ENCODE measurements at regions not wholly inside any gene's neighbourhood (a gene's known extent, or its start where the extent isn't known, plus 50 kb on each side); places are given as distances from the start of the nearest gene placed in this dataset.

GRCh38 chr2:14396533-14397083, 235.9 kb upstream of the LRATD1 start:
- Histone ChIP-seq H2AFZ (ENCODE audit: low read length) (no peak overlapping the region), H3K27ac (ENCODE audit: low read length) (no peak overlapping the region), H3K4me1 (ENCODE audit: low read length) (no peaks in the 10 kb centered on the region), H3F3A (ENCODE audit: insufficient read depth, low read length) (no peaks in the 10 kb centered on the region), H3K4me2 (ENCODE audit: low read depth, low read length) (no peak overlapping the region), H3K4me3 (ENCODE audit: low read length) (no peak overlapping the region), H4K20me1 (ENCODE audit: insufficient read depth, low read length) (no peaks in the 10 kb centered on the region), H3K36me3 (replicated peaks; ENCODE audit: insufficient read depth, low read length) (no peaks in the 10 kb centered on the region), H3K9me2 (replicated peaks; ENCODE audit: insufficient read depth, low read length) (no peaks in the 10 kb centered on the region; the same call in 1 of the 2 replicates), H3K79me2 (ENCODE audit: low read length) (no peaks in the 10 kb centered on the region), H3K9me3 (replicated peaks; ENCODE audit: insufficient read depth, low read length) (no peaks in the 10 kb centered on the region), H3K27me3 (replicated peaks; ENCODE audit: insufficient read depth, low read length) (no peaks in the 10 kb centered on the region), H3K9ac (ENCODE audit: low read length) (no peak overlapping the region)
- DNase-seq, result no peak
- TF ChIP-seq EZH2 (optimal IDR thresholded peaks at IDR 0.05; ENCODE audit: low read depth, low read length) (no peak), CTCF (IDR thresholded peaks at IDR 0.05; ENCODE audit: low read length) (no peak)

DNA sequence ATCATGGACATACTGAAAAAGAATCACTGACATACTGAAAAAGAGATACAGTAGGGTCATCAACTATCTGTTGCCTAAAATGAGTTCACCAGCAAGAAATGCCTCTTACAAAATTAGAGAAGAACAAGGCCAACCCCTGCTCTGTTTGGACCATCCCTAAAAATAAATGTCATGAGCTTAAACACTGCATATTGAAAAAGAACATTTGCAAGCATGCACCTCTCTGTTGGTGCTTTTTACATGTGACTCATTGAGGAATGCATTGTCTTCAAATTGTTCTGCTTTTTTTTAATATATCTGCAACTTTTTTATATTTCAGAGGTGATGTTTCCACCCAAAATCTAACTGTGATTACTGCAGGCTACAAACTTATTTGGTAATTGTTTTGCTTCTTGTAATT, 233.9 kb upstream of the LRATD1 start:
- no peak overlapping the region for H3K27ac ChIP-seq (ENCODE audit: low read length)
- H3K27me3 ChIP-seq (replicated peaks; ENCODE audit: insufficient read depth, low read length), result no peaks in the 10 kb centered on the region
- no peak overlapping the region for H3K4me2 ChIP-seq (ENCODE audit: low read depth, low read length)
- no peaks in the 10 kb centered on the region for H4K20me1 ChIP-seq (ENCODE audit: insufficient read depth, low read length)
- no peak overlapping the region for H3K4me3 ChIP-seq (ENCODE audit: low read length)
- no peaks in the 10 kb centered on the region for H3K4me1 ChIP-seq (ENCODE audit: low read length)
- H3K9ac ChIP-seq (ENCODE audit: low read length), result no peak overlapping the region
- no peaks in the 10 kb centered on the region for H3K79me2 ChIP-seq (ENCODE audit: low read length)
- TF ChIP-seq CTCF (IDR thresholded peaks at IDR 0.05; ENCODE audit: low read length) (no peak), EZH2phosphoT487 (IDR thresholded peaks at IDR 0.05; ENCODE audit: low read length) (no peak), EZH2 (optimal IDR thresholded peaks at IDR 0.05; ENCODE audit: low read depth, low read length) (no peak)
- H3K36me3 ChIP-seq (replicated peaks; ENCODE audit: insufficient read depth, low read length), result no peaks in the 10 kb centered on the region
- no peak for DNase-seq
- H2AFZ ChIP-seq (ENCODE audit: low read length), result no peak overlapping the region
- no peaks in the 10 kb centered on the region for H3K9me3 ChIP-seq (replicated peaks; ENCODE audit: insufficient read depth, low read length)
- H3K9me2 ChIP-seq (replicated peaks; ENCODE audit: insufficient read depth, low read length), result no peaks in the 10 kb centered on the region; the same call in 1 of the 2 replicates
- no peaks in the 10 kb centered on the region for H3F3A ChIP-seq (ENCODE audit: insufficient read depth, low read length)

DNA sequence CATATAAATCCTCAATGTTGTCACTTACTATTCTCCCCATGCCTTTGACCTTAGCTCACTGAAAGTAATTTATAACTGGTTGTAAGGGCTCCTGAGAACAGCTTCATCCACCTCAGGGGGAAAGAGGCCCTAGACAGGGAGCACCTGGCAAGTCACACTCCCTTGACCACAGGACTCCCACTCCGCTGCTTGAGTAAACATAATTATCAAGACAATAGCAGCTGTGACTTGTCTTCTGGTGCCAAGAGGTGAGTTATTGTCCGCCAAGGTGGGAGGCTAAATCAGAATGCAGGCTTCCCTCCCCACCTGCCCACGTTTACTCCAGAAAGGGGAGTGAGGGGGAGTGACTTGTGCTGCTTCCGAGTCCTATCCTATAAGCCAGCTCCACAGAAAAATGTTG, 230.6 kb upstream of the LRATD1 start:
- no peak for DNase-seq
- Histone ChIP-seq H4K20me1 (ENCODE audit: insufficient read depth, low read length) (no peaks in the 10 kb centered on the region), H3K27me3 (replicated peaks; ENCODE audit: insufficient read depth, low read length) (no peaks in the 10 kb centered on the region), H3K4me3 (ENCODE audit: low read length) (no peak overlapping the region), H3K4me2 (ENCODE audit: low read depth, low read length) (no peak overlapping the region), H3K4me1 (ENCODE audit: low read length) (no peaks in the 10 kb centered on the region), H3F3A (ENCODE audit: insufficient read depth, low read length) (no peaks in the 10 kb centered on the region), H3K9me2 (replicated peaks; ENCODE audit: insufficient read depth, low read length) (no peaks in the 10 kb centered on the region), H3K9me3 (replicated peaks; ENCODE audit: insufficient read depth, low read length) (no peaks in the 10 kb centered on the region), H2AFZ (ENCODE audit: low read length) (no peak overlapping the region), H3K79me2 (ENCODE audit: low read length) (no peaks in the 10 kb centered on the region), H3K36me3 (replicated peaks; ENCODE audit: insufficient read depth, low read length) (no peaks in the 10 kb centered on the region), H3K9ac (ENCODE audit: low read length) (no peak overlapping the region), H3K27ac (ENCODE audit: low read length) (no peak overlapping the region)
- TF ChIP-seq EZH2phosphoT487 (IDR thresholded peaks at IDR 0.05; ENCODE audit: low read length), result no peak
- no peak for TF ChIP-seq CTCF (IDR thresholded peaks at IDR 0.05; ENCODE audit: low read length)
- TF ChIP-seq EZH2 (optimal IDR thresholded peaks at IDR 0.05; ENCODE audit: low read depth, low read length), result no peak
